K562 (cell line): ENCODE measurements at regions not wholly inside any gene's neighbourhood (a gene's known extent, or its start where the extent isn't known, plus 50 kb on each side); places are given as distances from the start of the nearest gene placed in this dataset.

Source experiments
- CTBP1 ChIP-seq: fragments of 450-650 bp; IDR thresholded peaks from 2 replicates; pipeline ENCODE4 v1.6.1; 2016; ENCODE audit warnings: borderline replicate concordance
- E2F6 ChIP-seq, 2 experiments: IDR thresholded peaks; 2 replicates each; pipeline ENCODE4 v1.6.1; 2011; ENCODE audit warnings: borderline replicate concordance in 1 of 2, control low read depth in 1 of 2, low read depth in 1 of 2, low read length in 1 of 2, mild to moderate bottlenecking in 1 of 2, mixed read lengths in 1 of 2, moderate library complexity in 1 of 2; ENCODE audit not compliant: insufficient read depth in 1 of 2, insufficient read length in 1 of 2, poor library complexity in 1 of 2, severe bottlenecking in 1 of 2; ENCODE audit errors: extremely low read depth in 1 of 2
- EP300 ChIP-seq: IDR thresholded peaks from 2 replicates; pipeline ENCODE4 v1.6.1; 2012; ENCODE audit warnings: low read length, improper control_type of control experiment
- GMEB1 ChIP-seq: fragments of 250-450 bp; sonication (Bioruptor Pico); IDR thresholded peaks from 2 replicates; pipeline ENCODE4 v1.4.0; 2020; ENCODE audit warnings: mild to moderate bottlenecking
- POLR2A ChIP-seq: fragments of 450-650 bp; conservative IDR thresholded peaks from 2 replicates; pipeline ENCODE4 v1.6.1; 2016
- SP2 ChIP-seq: IDR thresholded peaks from 2 replicates; pipeline ENCODE4 v1.6.1; 2011; ENCODE audit warnings: mild to moderate bottlenecking, low read depth, low read length, moderate library complexity; ENCODE audit not compliant: poor library complexity, severe bottlenecking; ENCODE audit errors: extremely low read depth
- SRF ChIP-seq, 2 experiments: fragments of 250-450, 450-650 bp in 1 of 2; sonication (Bioruptor Pico) in 1 of 2; sonication (generic) in 1 of 2; formaldehyde crosslinking; IDR thresholded peaks; 2 replicates each; pipeline versions ENCODE4 v1.5.0 to v1.5.1; 2020 to 2022; ENCODE audit warnings: mild to moderate bottlenecking in 1 of 2, missing genetic modification reagents in 1 of 2
- SRSF3 ChIP-seq: fragments of 200-400 bp; formaldehyde crosslinking; IDR thresholded peaks from 2 replicates; pipeline ENCODE4 v1.6.1; 2016; ENCODE audit warnings: mild to moderate bottlenecking, low read length, moderate library complexity; ENCODE audit not compliant: insufficient read depth
- TAF7 ChIP-seq: fragments of 450-650 bp; IDR thresholded peaks from 2 replicates; pipeline ENCODE4 v1.6.1; 2016; ENCODE audit warnings: missing genetic modification characterization, missing compliant biosample characterization
- TF ChIP-seq, protein P1 (sequence below), 3 experiments: IDR thresholded peaks in 2 of 3; conservative IDR thresholded peaks in 1 of 3; 2 replicates each; pipeline ENCODE4 v1.5.1; 2011 to 2012; ENCODE audit warnings: low read length in 3 of 3, mild to moderate bottlenecking in 3 of 3, control low read depth in 2 of 3, improper control_type of control experiment in 1 of 3, inconsistent platforms in 1 of 3, low read depth in 1 of 3, mixed read lengths in 1 of 3, moderate library complexity in 1 of 3; ENCODE audit not compliant: insufficient read depth in 2 of 3
- TF ChIP-seq, protein P2 (sequence below): fragments of 250-450 bp; sonication (Bioruptor Pico); IDR thresholded peaks from 2 replicates; pipeline ENCODE4 v1.8.0; 2022; ENCODE audit warnings: moderate library complexity, mild to moderate bottlenecking, inconsistent platforms

- TF ChIP-seq SRF (CRISPR knock-in tag; IDR thresholded peaks at IDR 0.05), result no peak
- TF ChIP-seq, protein P1, sequence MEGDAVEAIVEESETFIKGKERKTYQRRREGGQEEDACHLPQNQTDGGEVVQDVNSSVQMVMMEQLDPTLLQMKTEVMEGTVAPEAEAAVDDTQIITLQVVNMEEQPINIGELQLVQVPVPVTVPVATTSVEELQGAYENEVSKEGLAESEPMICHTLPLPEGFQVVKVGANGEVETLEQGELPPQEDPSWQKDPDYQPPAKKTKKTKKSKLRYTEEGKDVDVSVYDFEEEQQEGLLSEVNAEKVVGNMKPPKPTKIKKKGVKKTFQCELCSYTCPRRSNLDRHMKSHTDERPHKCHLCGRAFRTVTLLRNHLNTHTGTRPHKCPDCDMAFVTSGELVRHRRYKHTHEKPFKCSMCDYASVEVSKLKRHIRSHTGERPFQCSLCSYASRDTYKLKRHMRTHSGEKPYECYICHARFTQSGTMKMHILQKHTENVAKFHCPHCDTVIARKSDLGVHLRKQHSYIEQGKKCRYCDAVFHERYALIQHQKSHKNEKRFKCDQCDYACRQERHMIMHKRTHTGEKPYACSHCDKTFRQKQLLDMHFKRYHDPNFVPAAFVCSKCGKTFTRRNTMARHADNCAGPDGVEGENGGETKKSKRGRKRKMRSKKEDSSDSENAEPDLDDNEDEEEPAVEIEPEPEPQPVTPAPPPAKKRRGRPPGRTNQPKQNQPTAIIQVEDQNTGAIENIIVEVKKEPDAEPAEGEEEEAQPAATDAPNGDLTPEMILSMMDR (IDR thresholded peaks at IDR 0.05 in 2 of 3, conservative IDR thresholded peaks at IDR 0.05 in 1 of 3; ENCODE audit: insufficient read depth in 2 of 3, low read depth in 1 of 3, low read length in 3 of 3), result no peak
- no peak for TF ChIP-seq CTBP1
- TF ChIP-seq EP300, result no peak
- no peak for TF ChIP-seq GMEB1 (CRISPR knock-in tag)
- TF ChIP-seq, protein P2, sequence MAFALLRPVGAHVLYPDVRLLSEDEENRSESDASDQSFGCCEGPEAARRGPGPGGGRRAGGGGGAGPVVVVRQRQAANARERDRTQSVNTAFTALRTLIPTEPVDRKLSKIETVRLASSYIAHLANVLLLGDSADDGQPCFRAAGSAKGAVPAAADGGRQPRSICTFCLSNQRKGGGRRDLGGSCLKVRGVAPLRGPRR (CRISPR knock-in tag), result no peak
- TF ChIP-seq E2F6 (IDR thresholded peaks at IDR 0.05; ENCODE audit: borderline replicate concordance in 1 of 2, extremely low read depth in 1 of 2, insufficient read depth in 1 of 2, insufficient read length in 1 of 2, low read depth in 1 of 2, low read length in 1 of 2, poor library complexity in 1 of 2, severe bottlenecking in 1 of 2), result no peak
- no peak for TF ChIP-seq SRSF3
- no peak for TF ChIP-seq SP2
- TF ChIP-seq POLR2A, result no peak
- no peak for TF ChIP-seq TAF7 (tag)
Measured at GRCh38 chr7:50226669-50227068, 77.8 kb upstream of the IKZF1 start.
